Natural killer cell treated with Interleukin-12 subunit alpha and Interleukin-12 subunit beta and Interleukin-15 and Interleukin-18, amount 100 ng/mL, for 72 hours (primary cell): ENCODE measurements at regions not wholly inside any gene's neighbourhood (a gene's known extent, or its start where the extent isn't known, plus 50 kb on each side); places are given as distances from the start of the nearest gene placed in this dataset.

Source experiments
- ATAC-seq, 2 donors: fragments of 150-1000 bp; cut with Tn5 transposase in 1 of 2; sonication (Bioruptor Pico), chemical (Tn5 transposase) in 1 of 2; 2 replicates each; pipeline ENCODE4 v1.10.0; 2021
- DNase-seq: peaks from one replicate; pipeline ENCODE4 v3.0.0; 2022; ENCODE audit warnings: low spot score
- H3K27ac Mint-ChIP-seq, 2 donors: 1 replicate in 1 of 2; 2 replicates in 1 of 2; pipeline ENCODE4 v1.8.0; 2022; ENCODE audit warnings: mixed read lengths in 2 of 2, mild to moderate bottlenecking in 1 of 2, moderate library complexity in 1 of 2
- H3K27me3 Mint-ChIP-seq, 2 donors: 1 replicate in 1 of 2; 2 replicates in 1 of 2; pipeline ENCODE4 v1.8.0; 2022; ENCODE audit warnings: mixed read lengths in 2 of 2
- H3K36me3 Mint-ChIP-seq: one replicate; pipeline ENCODE4 v1.8.0; 2022; ENCODE audit warnings: mixed read lengths
- H3K4me1 Mint-ChIP-seq, 2 donors: 1 replicate in 1 of 2; 2 replicates in 1 of 2; pipeline ENCODE4 v1.8.0; 2022; ENCODE audit warnings: low read depth in 2 of 2, mixed read lengths in 2 of 2, mild to moderate bottlenecking in 1 of 2
- H3K4me3 Mint-ChIP-seq: one replicate; pipeline ENCODE4 v1.8.0; 2022; ENCODE audit warnings: mixed read lengths
- H3K9me3 Mint-ChIP-seq: 2 replicates; pipeline ENCODE4 v1.8.0; 2022; ENCODE audit warnings: mixed read lengths

DNA sequence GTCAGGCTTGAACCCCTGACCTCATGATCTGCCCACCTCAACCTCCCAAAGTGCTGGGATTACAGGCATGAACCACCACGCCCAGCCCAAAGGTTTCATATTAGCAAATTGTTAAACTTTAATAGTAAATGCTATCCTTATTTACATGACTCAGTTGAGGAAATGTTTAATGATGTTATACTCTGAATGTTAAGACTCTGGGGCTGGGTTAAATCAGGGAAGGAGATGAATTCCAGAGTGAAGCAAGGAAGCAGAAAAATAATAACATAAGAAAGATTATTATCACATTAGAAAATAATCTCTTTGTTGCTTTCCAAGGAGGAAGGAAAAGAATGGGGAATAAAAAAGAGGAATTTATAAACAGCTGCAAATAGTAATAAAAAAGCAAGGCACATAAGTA, 105.3 kb downstream of the PTGS2 start:
- Mint-ChIP-seq H3K27me3 (no peaks in the 10 kb centered on the region), H3K27ac (no peak overlapping the region), H3K9me3 (peaks cover 7% of the 10 kb centered on the region), H3K4me3 (no peak overlapping the region), H3K4me1 (no peaks in the 10 kb centered on the region), H3K36me3 (no peaks in the 10 kb centered on the region)
- DNase-seq (no peak), ATAC-seq (no peak)

DNA sequence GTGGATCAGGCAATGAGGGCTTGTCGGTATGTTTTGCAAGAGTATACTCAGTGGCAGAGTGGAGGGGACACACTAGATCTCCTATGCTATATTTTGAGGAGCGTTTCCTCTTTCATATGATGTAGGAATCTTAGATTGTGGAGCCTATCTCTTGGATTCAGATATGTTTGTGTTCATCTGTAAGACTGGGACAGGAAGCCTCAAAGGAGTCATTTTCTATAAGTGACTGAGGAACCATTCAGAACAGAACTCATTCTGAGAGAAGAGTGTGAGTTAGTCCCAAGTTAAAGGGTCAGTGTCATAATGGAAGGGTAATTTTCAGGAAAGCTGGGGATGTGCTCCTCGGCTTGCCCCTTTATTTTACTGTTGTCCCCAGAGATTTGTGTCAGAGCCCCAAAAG, 107.7 kb downstream of the PTGS2 start:
- H3K4me3 Mint-ChIP-seq, result no peak overlapping the region
- H3K27me3 Mint-ChIP-seq, result no peaks in the 10 kb centered on the region
- H3K27ac Mint-ChIP-seq, result no peak overlapping the region
- no peak for DNase-seq
- ATAC-seq, result no peak
- peaks cover 7% of the 10 kb centered on the region for H3K9me3 Mint-ChIP-seq
- no peaks in the 10 kb centered on the region for H3K4me1 Mint-ChIP-seq
- H3K36me3 Mint-ChIP-seq, result no peaks in the 10 kb centered on the region

DNA sequence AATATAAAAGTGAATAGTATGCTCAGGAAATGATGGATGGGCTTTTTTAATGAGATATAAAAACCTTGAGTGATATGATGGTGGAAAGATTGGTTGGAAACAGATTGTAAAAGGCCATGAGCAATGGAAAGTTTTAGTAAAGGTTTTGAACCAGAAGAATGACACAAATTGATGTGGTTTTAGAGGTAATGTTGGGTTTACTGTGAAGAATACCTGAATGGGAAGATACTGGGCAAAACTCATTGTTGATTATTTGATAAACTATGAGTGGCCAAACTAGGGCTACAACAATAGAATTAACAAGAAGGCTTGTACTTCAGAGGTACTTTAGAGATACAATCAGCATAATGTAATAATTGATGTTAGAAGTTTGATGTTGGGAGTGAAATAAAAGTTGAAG, 108.5 kb downstream of the PTGS2 start:
- Mint-ChIP-seq H3K4me1 (no peaks in the 10 kb centered on the region), H3K36me3 (no peaks in the 10 kb centered on the region), H3K27me3 (no peaks in the 10 kb centered on the region), H3K4me3 (no peak overlapping the region), H3K9me3 (peaks cover 7% of the 10 kb centered on the region), H3K27ac (no peak overlapping the region)
- ATAC-seq (no peak), DNase-seq (no peak)

DNA sequence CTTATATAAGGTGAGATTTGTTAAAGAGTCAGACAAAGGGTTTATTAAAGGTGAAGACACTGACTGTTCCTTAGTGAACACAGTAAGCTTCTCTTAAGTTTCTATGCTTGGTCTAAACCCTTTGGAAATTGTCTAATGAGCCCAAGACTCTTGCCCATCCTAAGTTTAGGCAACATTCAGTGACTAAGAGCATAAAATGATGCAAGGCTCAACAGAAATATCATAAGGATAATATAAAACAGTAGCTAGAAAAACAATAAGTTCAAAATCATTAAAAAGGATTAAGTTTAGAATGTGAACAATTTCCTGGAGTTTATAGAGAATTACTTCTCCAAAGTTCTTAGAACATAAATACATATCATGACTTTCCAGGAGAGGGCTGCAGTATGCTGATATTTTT, 108.9 kb upstream of the PDC start:
- peaks cover 7% of the 10 kb centered on the region for H3K9me3 Mint-ChIP-seq
- no peak overlapping the region for H3K4me3 Mint-ChIP-seq
- no peaks in the 10 kb centered on the region for H3K4me1 Mint-ChIP-seq
- no peak for DNase-seq
- H3K27ac Mint-ChIP-seq, result no peak overlapping the region
- no peaks in the 10 kb centered on the region for H3K36me3 Mint-ChIP-seq
- ATAC-seq, result no peak
- no peaks in the 10 kb centered on the region for H3K27me3 Mint-ChIP-seq

DNA sequence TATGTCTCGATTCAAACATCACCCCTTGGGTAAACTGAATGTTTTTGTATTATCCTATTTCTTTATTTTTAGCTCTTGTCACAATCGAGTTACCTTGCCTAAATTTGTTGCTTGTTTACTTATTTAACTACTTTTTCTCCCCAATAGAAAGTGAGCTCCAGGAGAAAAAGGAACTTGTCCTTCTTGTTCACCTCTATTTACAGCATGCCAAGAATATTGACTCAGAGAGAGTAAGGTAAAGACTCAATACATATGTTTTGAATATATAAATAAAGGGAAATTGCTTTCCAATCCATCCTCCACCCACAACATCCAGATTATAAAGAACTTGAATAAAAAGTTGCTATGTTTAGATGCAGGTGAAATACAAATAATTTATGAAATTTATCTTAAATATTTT, 107.3 kb upstream of the PDC start:
- H3K27me3 Mint-ChIP-seq, result no peaks in the 10 kb centered on the region
- ATAC-seq, result no peak

DNA sequence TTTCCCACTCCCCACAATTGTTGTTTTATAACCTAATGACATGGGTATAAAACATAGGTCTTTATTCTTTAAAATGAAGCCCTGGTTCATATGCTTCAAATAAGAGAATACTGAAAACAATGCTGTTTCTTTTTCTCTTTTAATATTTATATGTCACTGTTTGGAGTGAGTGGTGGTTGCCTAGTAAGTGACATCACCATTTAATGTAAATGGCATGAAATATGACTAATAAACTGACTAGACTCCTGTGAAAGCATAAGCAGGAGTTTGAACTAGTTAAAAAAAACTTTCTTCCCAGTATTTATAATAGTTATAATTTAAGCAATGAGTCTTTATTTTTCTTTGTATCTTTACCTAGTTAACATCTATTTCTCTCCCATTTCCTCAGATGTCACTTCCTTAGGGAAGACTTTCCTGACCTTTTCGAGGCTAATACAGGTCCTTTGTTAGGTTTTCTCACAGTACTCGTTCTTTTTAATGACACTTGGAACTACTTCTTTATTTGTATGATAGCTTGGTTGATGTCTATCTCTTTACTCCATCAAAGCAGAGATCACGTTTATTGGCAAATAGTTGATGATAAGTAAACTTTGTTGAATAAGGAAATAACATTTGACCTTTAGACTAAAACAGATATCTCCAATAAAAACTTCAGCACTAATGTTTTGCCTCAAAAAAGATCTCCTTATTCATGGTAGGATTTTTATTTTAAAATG, 105.4 kb upstream of the PDC start:
- Mint-ChIP-seq H3K27ac (no peak overlapping the region), H3K36me3 (no peaks in the 10 kb centered on the region), H3K4me1 (no peaks in the 10 kb centered on the region), H3K4me3 (no peak overlapping the region), H3K27me3 (no peaks in the 10 kb centered on the region), H3K9me3 (no peaks in the 10 kb centered on the region)
- no peak for ATAC-seq
- DNase-seq, result no peak

More for the DNA sequence above, 107.3 kb upstream of the PDC start:
- Mint-ChIP-seq H3K27ac (no peak overlapping the region), H3K4me3 (no peak overlapping the region), H3K9me3 (peaks cover 7% of the 10 kb centered on the region), H3K4me1 (no peaks in the 10 kb centered on the region), H3K36me3 (no peaks in the 10 kb centered on the region)
- DNase-seq, result no peak

DNA sequence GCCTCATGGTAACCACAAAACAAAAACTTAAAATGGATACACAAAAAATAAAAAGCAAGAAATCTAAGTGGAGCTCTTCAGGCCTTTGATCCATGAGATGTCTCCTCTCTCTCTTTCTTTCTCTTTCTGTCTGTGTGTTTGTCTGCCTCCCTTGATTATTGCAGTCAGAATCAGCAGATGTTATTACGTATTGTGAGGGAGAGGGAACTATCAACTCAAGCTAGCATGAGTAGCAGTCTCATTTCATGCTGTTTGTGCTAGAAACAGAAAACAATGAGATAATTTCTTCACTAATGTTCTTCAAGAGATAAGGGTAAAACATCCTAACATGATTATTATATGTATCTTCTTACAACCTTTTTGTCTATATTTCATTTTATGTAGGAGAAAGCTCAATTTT, 103.7 kb upstream of the PDC start:
- no peaks in the 10 kb centered on the region for H3K36me3 Mint-ChIP-seq
- H3K27me3 Mint-ChIP-seq, result no peaks in the 10 kb centered on the region
- H3K9me3 Mint-ChIP-seq, result no peaks in the 10 kb centered on the region
- H3K4me1 Mint-ChIP-seq, result no peaks in the 10 kb centered on the region
- DNase-seq, result no peak
- no peak overlapping the region for H3K27ac Mint-ChIP-seq
- ATAC-seq, result no peak
- H3K4me3 Mint-ChIP-seq, result no peak overlapping the region

DNA sequence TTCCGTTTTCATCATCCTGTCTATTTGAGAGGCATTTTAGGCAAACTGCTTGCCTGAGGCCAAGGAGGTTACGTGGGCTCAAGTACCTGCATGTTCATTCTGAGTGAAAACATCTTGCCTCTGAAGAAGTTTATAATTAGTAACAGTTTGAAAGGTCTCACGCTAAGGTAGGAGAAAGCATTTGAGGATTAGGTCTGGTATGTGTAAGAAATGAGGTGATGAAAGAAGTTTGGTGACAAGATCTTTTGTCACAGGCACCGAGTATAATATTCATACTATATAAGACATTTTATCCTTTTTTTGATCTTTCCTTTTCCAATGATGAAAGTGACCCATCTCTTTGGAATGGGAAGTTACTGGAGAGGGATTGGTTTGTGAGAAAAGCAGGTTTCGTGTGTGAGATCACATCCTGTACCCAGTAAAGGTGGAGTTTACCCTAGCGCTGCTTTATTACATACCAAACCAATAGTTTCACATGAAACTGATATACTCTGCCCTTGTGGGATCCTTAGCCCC, 98.7 kb upstream of the PDC start:
- H3K9me3 Mint-ChIP-seq, result peaks cover 7% of the 10 kb centered on the region
- DNase-seq (no peak), ATAC-seq (no peak)
- H3K36me3 Mint-ChIP-seq, result no peaks in the 10 kb centered on the region
- no peaks in the 10 kb centered on the region for H3K27me3 Mint-ChIP-seq
- H3K27ac Mint-ChIP-seq, result no peak overlapping the region
- no peak overlapping the region for H3K4me3 Mint-ChIP-seq
- no peaks in the 10 kb centered on the region for H3K4me1 Mint-ChIP-seq

DNA sequence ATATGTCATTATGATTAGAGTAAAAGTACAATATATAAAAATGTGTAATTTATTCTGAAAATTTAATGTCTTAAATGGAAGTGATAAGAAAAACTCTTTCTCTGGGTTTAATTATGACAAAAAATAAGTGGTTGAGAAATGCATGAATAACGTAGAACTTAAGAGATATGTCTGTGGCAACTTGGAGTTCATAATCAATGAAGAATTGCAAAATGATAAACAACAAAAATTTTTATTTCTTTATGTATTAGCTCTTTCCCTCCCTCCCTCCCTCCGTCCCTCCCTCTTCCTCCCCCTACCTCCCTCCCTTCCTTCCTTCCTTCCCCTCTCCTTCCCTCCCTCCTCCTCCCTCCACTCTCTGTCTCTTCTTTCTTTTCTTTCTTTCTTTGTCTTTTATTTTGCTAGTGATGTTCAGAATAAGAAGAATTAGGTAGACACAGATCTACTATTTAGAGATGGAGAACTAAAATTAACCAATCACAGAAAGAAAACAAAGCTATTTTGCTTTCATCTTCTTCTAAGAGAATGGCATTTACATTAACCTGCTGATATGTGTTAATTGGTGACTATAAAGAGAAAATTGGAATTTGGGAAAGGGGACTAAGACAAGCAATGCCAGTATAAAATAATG, 96.3 kb upstream of the PDC start:
- ATAC-seq (no peak), DNase-seq (no peak)
- Mint-ChIP-seq H3K9me3 (peaks cover 7% of the 10 kb centered on the region), H3K4me3 (no peak overlapping the region), H3K4me1 (no peaks in the 10 kb centered on the region), H3K36me3 (peaks cover 3% of the 10 kb centered on the region), H3K27me3 (no peaks in the 10 kb centered on the region), H3K27ac (no peak overlapping the region)

DNA sequence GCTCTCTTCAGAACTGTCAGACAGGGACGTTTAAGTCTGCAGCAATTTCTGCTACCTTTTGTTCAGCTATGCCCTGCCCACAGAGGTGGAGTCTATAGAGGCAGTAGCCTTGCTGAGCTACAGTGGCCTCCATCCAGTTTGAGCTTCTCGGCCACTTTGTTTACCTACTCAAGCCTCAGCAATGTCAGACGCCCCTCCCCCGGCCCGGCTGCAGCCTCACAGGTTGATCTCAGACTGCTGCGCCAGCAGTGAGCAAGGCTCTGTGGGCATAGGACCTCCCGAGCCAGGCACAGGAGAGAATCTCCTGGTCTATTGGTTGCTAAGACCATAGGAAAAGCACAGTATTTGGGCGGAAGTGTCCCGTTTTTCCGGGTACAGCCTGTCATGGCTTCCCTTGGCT, 89.9 kb upstream of the PDC start:
- Mint-ChIP-seq H3K4me1 (no peaks in the 10 kb centered on the region), H3K4me3 (no peak overlapping the region), H3K36me3 (peaks cover 27% of the 10 kb centered on the region), H3K27ac (no peak overlapping the region), H3K27me3 (no peaks in the 10 kb centered on the region), H3K9me3 (peaks cover 17% of the 10 kb centered on the region)
- DNase-seq, result no peak
- ATAC-seq, result no peak

DNA sequence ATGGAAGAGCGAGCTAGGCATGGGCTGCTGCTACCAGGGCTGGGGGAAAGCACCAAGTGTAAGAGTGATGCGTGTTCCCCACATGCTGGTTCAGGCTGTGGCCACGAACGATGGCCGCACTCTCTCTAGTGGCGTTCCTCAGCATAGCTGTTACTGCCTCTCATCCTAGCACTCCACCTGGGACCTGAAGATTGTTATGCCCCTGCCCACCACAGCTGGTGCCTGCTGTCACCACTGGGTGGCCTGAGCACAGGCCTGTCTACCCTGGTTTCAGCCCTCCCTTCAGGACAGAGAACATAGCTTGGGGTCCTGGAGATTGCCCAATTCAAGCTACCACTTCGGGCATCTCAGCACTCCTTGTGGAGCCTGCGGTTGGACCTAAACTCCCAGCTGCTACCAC, 80.1 kb upstream of the PDC start:
- DNase-seq (no peak), ATAC-seq (no peak)
- Mint-ChIP-seq H3K36me3 (peaks cover 6% of the 10 kb centered on the region), H3K4me1 (no peaks in the 10 kb centered on the region), H3K27me3 (no peaks in the 10 kb centered on the region), H3K4me3 (no peak overlapping the region), H3K27ac (no peak overlapping the region), H3K9me3 (peaks cover 16% of the 10 kb centered on the region)

DNA sequence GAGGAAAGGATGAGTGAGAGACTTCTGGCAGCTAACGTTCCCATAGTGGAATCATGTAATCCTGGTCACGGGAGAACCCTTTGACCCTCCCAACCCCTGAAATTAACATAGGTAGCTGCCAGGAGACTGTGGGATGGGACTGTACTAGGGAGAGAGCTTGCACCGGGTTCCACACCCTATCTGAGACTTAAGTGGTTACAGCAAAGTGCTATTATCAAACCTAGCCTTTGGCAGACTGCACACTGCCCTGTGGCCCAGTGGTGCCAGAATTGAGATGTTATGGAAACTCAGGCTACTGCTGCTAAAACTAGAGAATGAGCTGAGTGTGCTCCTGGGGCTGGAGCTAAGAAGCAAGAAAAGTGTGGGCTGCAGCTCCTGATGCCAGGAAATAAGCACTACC, 79.6 kb upstream of the PDC start:
- Mint-ChIP-seq H3K4me3 (no peak overlapping the region), H3K27me3 (no peaks in the 10 kb centered on the region), H3K27ac (no peak overlapping the region), H3K9me3 (peaks cover 16% of the 10 kb centered on the region), H3K4me1 (no peaks in the 10 kb centered on the region), H3K36me3 (peaks cover 6% of the 10 kb centered on the region)
- no peak for ATAC-seq
- no peak for DNase-seq

DNA sequence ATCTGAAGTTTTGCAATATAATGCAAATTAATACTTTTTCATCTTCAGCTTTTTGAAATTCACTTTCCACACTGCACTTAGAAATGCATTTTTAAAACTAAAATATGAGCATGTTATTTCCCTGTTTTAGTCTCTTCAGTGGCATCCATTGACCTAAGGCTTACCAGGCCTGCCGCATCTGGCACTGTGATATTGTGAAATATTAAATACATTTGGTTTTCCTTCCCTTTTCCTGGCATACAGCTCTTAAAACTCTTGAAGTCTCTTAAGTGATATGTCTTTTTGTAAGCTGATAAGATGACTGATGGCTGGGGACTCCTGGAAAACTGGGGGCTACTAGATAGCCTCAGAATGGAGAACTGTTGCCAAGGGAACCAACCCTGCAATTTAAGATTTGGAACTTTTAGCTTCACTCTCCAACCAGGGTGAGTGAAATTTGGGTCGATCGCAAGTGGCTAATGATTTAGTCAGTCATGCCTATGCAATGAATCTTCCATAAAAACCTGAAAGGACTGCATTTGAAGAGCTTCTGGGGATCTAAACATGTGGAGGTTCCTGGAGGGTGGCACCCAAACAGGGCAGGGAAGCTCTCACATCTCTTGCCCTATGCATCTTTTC, 75.5 kb upstream of the PDC start:
- H3K27ac Mint-ChIP-seq, result no peak overlapping the region
- no peaks in the 10 kb centered on the region for H3K27me3 Mint-ChIP-seq
- H3K4me3 Mint-ChIP-seq, result no peak overlapping the region
- H3K4me1 Mint-ChIP-seq, result no peaks in the 10 kb centered on the region
- peaks cover 14% of the 10 kb centered on the region for H3K9me3 Mint-ChIP-seq
- no peak for DNase-seq
- H3K36me3 Mint-ChIP-seq, result no peaks in the 10 kb centered on the region
- no peak for ATAC-seq

DNA sequence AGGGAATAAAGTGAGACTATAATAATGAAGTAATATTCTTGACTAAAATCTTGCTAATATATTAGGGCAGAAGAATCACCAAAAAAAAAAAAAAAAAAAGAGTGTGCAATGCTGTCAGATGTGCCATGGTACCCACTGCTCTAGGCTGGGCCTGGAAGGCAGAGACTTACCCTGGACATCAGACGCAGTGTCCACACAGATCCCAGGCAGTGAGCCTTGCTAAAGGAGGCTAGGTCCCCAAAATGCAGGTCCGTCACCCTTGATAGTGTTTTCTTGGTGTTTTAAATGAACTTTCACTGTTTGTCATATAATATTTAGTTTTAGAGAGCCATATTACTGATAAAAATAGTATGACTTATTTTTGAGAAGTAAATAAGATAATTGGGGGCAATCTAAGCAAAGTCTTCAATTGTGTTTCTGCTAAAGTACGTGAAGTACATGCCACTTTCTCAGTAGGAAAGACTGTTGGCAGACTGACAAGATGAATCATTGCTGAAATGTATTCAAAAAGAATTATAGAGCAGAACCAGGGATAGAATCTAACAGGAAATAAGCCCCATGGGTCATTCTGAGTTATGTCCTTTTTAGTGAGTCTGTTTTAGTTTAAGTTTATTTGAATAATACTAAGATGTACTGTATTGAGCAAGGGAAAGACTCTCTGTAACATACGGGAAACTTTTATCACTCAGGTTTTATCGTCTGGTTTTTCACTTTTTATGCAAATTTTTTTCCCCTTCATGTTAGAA, 74.6 kb upstream of the PDC start:
- no peaks in the 10 kb centered on the region for H3K27me3 Mint-ChIP-seq
- ATAC-seq (no peak), DNase-seq (no peak)
- peaks cover 22% of the 10 kb centered on the region for H3K9me3 Mint-ChIP-seq
- H3K36me3 Mint-ChIP-seq, result peaks cover 4% of the 10 kb centered on the region
- H3K27ac Mint-ChIP-seq, result no peak overlapping the region
- H3K4me1 Mint-ChIP-seq, result no peaks in the 10 kb centered on the region
- no peak overlapping the region for H3K4me3 Mint-ChIP-seq
